H9 (cell line): ENCODE measurements at regions not wholly inside any gene's neighbourhood (a gene's known extent, or its start where the extent isn't known, plus 50 kb on each side); places are given as distances from the start of the nearest gene placed in this dataset.

Experiments
- DNase-seq: peaks from one replicate; pipeline ENCODE4 v3.0.0-alpha.2; 2017
- H2AFZ ChIP-seq: one replicate; pipeline ENCODE4 v1.6.1; 2013; ENCODE audit warnings: mild to moderate bottlenecking, low read length, control low read depth, moderate library complexity
- H2AK5ac ChIP-seq: 2 replicates; pipeline ENCODE4 v1.6.1; 2013; ENCODE audit warnings: low read length, control low read depth, mixed read lengths; ENCODE audit not compliant: insufficient read length
- H2BK120ac ChIP-seq: one replicate; pipeline ENCODE4 v1.6.1; 2013; ENCODE audit warnings: low read depth, mild to moderate bottlenecking, low read length, control low read depth, inconsistent platforms; ENCODE audit not compliant: poor library complexity, severe bottlenecking
- H2BK12ac ChIP-seq: 2 replicates; pipeline ENCODE4 v1.6.1; 2013; ENCODE audit warnings: low read length, control low read depth, mixed read lengths, low read depth; ENCODE audit not compliant: insufficient read length
- H2BK15ac ChIP-seq: 2 replicates; pipeline ENCODE4 v1.6.1; 2013; ENCODE audit warnings: low read depth, low read length, control low read depth
- H2BK20ac ChIP-seq: one replicate; pipeline ENCODE4 v1.6.1; 2013; ENCODE audit warnings: low read depth, mild to moderate bottlenecking, low read length, control low read depth, inconsistent platforms; ENCODE audit not compliant: poor library complexity, severe bottlenecking
- H2BK5ac ChIP-seq: 2 replicates; pipeline ENCODE4 v1.6.1; 2013; ENCODE audit warnings: low read length, control low read depth, mixed read lengths; ENCODE audit not compliant: insufficient read length
- H3K14ac ChIP-seq: 2 replicates; pipeline ENCODE4 v1.6.1; 2013; ENCODE audit warnings: low read length, control low read depth; ENCODE audit not compliant: insufficient read depth
- H3K18ac ChIP-seq: 2 replicates; pipeline ENCODE4 v1.6.1; 2013; ENCODE audit warnings: low read depth, mild to moderate bottlenecking, mixed read lengths, low read length, control low read depth; ENCODE audit not compliant: insufficient read length
- H3K23ac ChIP-seq: 2 replicates; pipeline ENCODE4 v1.6.1; 2013; ENCODE audit warnings: low read length, control low read depth, mixed read lengths, low read depth; ENCODE audit not compliant: insufficient read length
- H3K23me2 ChIP-seq: 2 replicates; pipeline ENCODE4 v1.6.1; 2013; ENCODE audit warnings: low read depth, mild to moderate bottlenecking, mixed read lengths, low read length, control low read depth; ENCODE audit not compliant: insufficient read length, poor library complexity, severe bottlenecking
- H3K27ac ChIP-seq: 2 replicates; pipeline ENCODE4 v1.5.1; 2013; ENCODE audit warnings: low read length, control low read depth, mixed read lengths, low read depth; ENCODE audit not compliant: insufficient read length
- H3K27me3 ChIP-seq: 2 replicates; pipeline ENCODE4 v1.6.1; 2013; ENCODE audit warnings: low read length, control low read depth, inconsistent platforms; ENCODE audit not compliant: insufficient read depth
- H3K4ac ChIP-seq: 2 replicates; pipeline ENCODE4 v1.6.1; 2013; ENCODE audit warnings: low read depth, mild to moderate bottlenecking, control low read depth, inconsistent platforms, low read length, moderate library complexity
- H3K4me1 ChIP-seq: 2 replicates; pipeline ENCODE4 v1.6.1; 2013; ENCODE audit warnings: low read length, control low read depth, inconsistent platforms; ENCODE audit not compliant: insufficient read depth
- H3K4me2 ChIP-seq: 2 replicates; pipeline ENCODE4 v1.6.1; 2013; ENCODE audit warnings: low read length, control low read depth, mixed read lengths; ENCODE audit not compliant: insufficient read length, insufficient read depth
- H3K56ac ChIP-seq: 2 replicates; pipeline ENCODE4 v1.6.1; 2013; ENCODE audit warnings: low read depth, mild to moderate bottlenecking, mixed read lengths, low read length, control low read depth; ENCODE audit not compliant: insufficient read length
- H3K79me1 ChIP-seq: 2 replicates; pipeline ENCODE4 v1.6.1; 2013; ENCODE audit warnings: low read depth, mild to moderate bottlenecking, moderate library complexity, low read length, control low read depth, inconsistent platforms; ENCODE audit not compliant: insufficient read depth, poor library complexity, severe bottlenecking
- H3K79me2 ChIP-seq: 2 replicates; pipeline ENCODE4 v1.6.1; 2013; ENCODE audit warnings: low read length, control low read depth, inconsistent platforms; ENCODE audit not compliant: insufficient read depth
- H3K9ac ChIP-seq: 2 replicates; pipeline ENCODE4 v1.6.1; 2013; ENCODE audit warnings: low read length, control low read depth, mixed read lengths; ENCODE audit not compliant: insufficient read length; ENCODE audit errors: extremely low read depth
- H3K9me3 ChIP-seq: one replicate; pipeline ENCODE4 v1.6.1; 2013; ENCODE audit warnings: low read depth, low read length, inconsistent platforms; ENCODE audit not compliant: control insufficient read depth
- H3T11ph ChIP-seq: one replicate; pipeline ENCODE4 v1.6.1; 2013; ENCODE audit warnings: mild to moderate bottlenecking, low read length, control low read depth, inconsistent platforms
- H4K20me1 ChIP-seq: one replicate; pipeline ENCODE4 v1.6.1; 2013; ENCODE audit not compliant: control insufficient read depth, insufficient read length, insufficient read depth
- H4K5ac ChIP-seq: 2 replicates; pipeline ENCODE4 v1.6.1; 2013; ENCODE audit warnings: low read depth, mild to moderate bottlenecking, mixed read lengths, low read length, control low read depth; ENCODE audit not compliant: insufficient read length
- H4K8ac ChIP-seq: replicated peaks from 2 replicates; pipeline ENCODE4 v1.6.1; 2013; ENCODE audit warnings: low read length, control low read depth, mixed read lengths, low read depth; ENCODE audit not compliant: insufficient read length
- H4K91ac ChIP-seq: 2 replicates; pipeline ENCODE4 v1.6.1; 2013; ENCODE audit warnings: low read depth, mild to moderate bottlenecking, moderate library complexity, mixed read lengths, low read length, control low read depth; ENCODE audit not compliant: insufficient read length
- H3K27ac Mint-ChIP-seq, 3 experiments: 2 replicates in 2 of 3; 3 replicates in 1 of 3; pipeline ENCODE4 v1.8.0; 2020 to 2021; ENCODE audit warnings: mixed read lengths in 3 of 3, mild to moderate bottlenecking in 1 of 3, moderate library complexity in 1 of 3
- H3K27me3 Mint-ChIP-seq: 2 replicates; pipeline ENCODE4 v1.8.0; 2021; ENCODE audit warnings: low read depth, mild to moderate bottlenecking, moderate library complexity, mixed read lengths
- H3K36me3 Mint-ChIP-seq, 3 experiments: 2 replicates in 2 of 3; 3 replicates in 1 of 3; pipeline ENCODE4 v1.8.0; 2020 to 2021; ENCODE audit warnings: low read depth in 3 of 3, mixed read lengths in 3 of 3; ENCODE audit not compliant: insufficient read depth in 1 of 3
- H3K4me1 Mint-ChIP-seq, 2 experiments: 2 replicates each; pipeline ENCODE4 v1.8.0; 2020; ENCODE audit warnings: mixed read lengths in 2 of 2
- H3K4me3 Mint-ChIP-seq, 2 experiments: 2 replicates in 1 of 2; 3 replicates in 1 of 2; pipeline ENCODE4 v1.8.0; 2020 to 2021; ENCODE audit warnings: mild to moderate bottlenecking in 2 of 2, mixed read lengths in 2 of 2, moderate library complexity in 1 of 2
- H3K9me3 Mint-ChIP-seq, 2 experiments: 2 replicates in 1 of 2; 3 replicates in 1 of 2; pipeline ENCODE4 v1.8.0; 2020; ENCODE audit warnings: mild to moderate bottlenecking in 2 of 2, mixed read lengths in 2 of 2, moderate library complexity in 1 of 2
- WGBS: extraction: QIAGEN DNeasy Blood & Tissue Kit; methylation state at CpG from one replicate; pipeline ENCODE4 v1.1.7; 2013; ENCODE audit warnings: missing lambda C conversion rate, low lambda C conversion rate, mixed read lengths; ENCODE audit not compliant: insufficient read length; ENCODE audit errors: extremely low coverage; 5-methylcytosine and 5-hydroxymethylcytosine counted together
- TF ChIP-seq, protein P1 (sequence below): fragments of 200-600 bp; sonication (generic); conservative IDR thresholded peaks from 3 replicates; pipeline ENCODE4 v1.8.0; 2021; ENCODE audit warnings: antibody characterized with exemption, mild to moderate bottlenecking

- no peaks in the 10 kb centered on the region for H3K9me3 ChIP-seq
- no peak overlapping the region for H3K4me3 Mint-ChIP-seq
- H3K4ac ChIP-seq = no peak overlapping the region
- H3K4me1 ChIP-seq = no peaks in the 10 kb centered on the region
- no peak overlapping the region for H3K23ac ChIP-seq
- DNase-seq = no peak
- no peak overlapping the region for H4K8ac ChIP-seq
- H3K23me2 ChIP-seq = no peaks in the 10 kb centered on the region
- no peaks in the 10 kb centered on the region for H3K27me3 ChIP-seq
- no peaks in the 10 kb centered on the region for H4K20me1 ChIP-seq
- WGBS = no CpG with 5 or more reads among the region's 8 CpGs
- H3T11ph ChIP-seq = no peak overlapping the region
- no peak overlapping the region for H3K18ac ChIP-seq
- no peak overlapping the region for H4K91ac ChIP-seq
- no peak overlapping the region for H2BK120ac ChIP-seq
- H3K9ac ChIP-seq = no peak overlapping the region
- no peak overlapping the region for H2BK15ac ChIP-seq
- no peak overlapping the region for H2BK12ac ChIP-seq
- peaks cover 0 to 7% (median under 1%) of the 10 kb centered on the region in 3 experiments; a peak in 3 of 7 replicates for H3K36me3 Mint-ChIP-seq
- no peak overlapping the region for H3K27ac ChIP-seq
- H3K4me1 Mint-ChIP-seq = peaks cover 16 to 19% of the 10 kb centered on the region in 2 experiments
- H2AK5ac ChIP-seq = no peak overlapping the region
- H3K79me1 ChIP-seq = no peaks in the 10 kb centered on the region
- H3K9me3 Mint-ChIP-seq = peaks cover 0 to 4% of the 10 kb centered on the region in 2 experiments; a peak in 1 of 5 replicates
- H3K14ac ChIP-seq = no peak overlapping the region
- no peaks in the 10 kb centered on the region for H3K79me2 ChIP-seq
- no peak overlapping the region for H2BK5ac ChIP-seq
- no peak overlapping the region for H4K5ac ChIP-seq
- TF ChIP-seq, protein P1, sequence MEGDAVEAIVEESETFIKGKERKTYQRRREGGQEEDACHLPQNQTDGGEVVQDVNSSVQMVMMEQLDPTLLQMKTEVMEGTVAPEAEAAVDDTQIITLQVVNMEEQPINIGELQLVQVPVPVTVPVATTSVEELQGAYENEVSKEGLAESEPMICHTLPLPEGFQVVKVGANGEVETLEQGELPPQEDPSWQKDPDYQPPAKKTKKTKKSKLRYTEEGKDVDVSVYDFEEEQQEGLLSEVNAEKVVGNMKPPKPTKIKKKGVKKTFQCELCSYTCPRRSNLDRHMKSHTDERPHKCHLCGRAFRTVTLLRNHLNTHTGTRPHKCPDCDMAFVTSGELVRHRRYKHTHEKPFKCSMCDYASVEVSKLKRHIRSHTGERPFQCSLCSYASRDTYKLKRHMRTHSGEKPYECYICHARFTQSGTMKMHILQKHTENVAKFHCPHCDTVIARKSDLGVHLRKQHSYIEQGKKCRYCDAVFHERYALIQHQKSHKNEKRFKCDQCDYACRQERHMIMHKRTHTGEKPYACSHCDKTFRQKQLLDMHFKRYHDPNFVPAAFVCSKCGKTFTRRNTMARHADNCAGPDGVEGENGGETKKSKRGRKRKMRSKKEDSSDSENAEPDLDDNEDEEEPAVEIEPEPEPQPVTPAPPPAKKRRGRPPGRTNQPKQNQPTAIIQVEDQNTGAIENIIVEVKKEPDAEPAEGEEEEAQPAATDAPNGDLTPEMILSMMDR = no peak
- no peaks in the 10 kb centered on the region for H3K27me3 Mint-ChIP-seq
- H3K27ac Mint-ChIP-seq = no peak overlapping the region
- H3K4me2 ChIP-seq = no peak overlapping the region
- no peak overlapping the region for H3K56ac ChIP-seq
- no peak overlapping the region for H2BK20ac ChIP-seq
- no peak overlapping the region for H2AFZ ChIP-seq
Measured at GRCh38 chr1:58058323-58058722, 488.2 kb downstream of the OMA1 start.
